ENCODE measurements at regions not wholly inside any gene's neighbourhood (a gene's known extent, or its start where the extent isn't known, plus 50 kb on each side); places are given as distances from the start of the nearest gene placed in this dataset.

DNA sequence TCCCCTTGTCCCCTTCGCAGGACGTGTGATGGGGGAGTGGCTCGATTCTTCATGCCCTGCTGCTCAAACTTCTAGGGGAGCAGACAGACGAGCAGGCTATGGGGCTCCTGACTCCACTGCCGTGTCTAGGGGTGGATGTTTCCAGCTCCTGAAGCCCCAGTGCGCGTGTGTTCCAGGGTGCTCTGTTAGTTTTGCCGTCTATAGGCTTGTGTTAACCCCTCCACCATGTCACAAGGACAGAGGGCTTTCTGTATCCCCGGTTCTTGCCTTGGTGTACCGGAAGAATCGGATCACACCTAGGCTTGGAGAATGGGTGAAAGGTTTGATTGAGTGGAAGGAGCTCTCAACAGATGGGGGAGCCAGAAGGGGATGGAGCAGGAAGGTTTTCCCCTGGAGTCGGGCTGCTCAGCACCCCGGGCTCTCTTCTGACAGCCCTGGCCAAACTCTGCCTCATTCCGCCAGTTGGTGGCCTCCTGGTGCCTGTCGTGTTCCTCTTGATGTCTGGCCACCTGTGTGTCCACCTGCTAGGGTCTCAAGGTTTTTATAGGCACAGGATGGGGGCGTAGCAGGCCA is 810.7 kb downstream of the BRD1 start:
- no peaks in the 10 kb centered on the region for H3K9me3 ChIP-seq (replicated peaks; ENCODE audit: insufficient read depth, low read length)
- H3K4me2 ChIP-seq (ENCODE audit: low read depth, low read length), result no peak overlapping the region
- H3K27ac ChIP-seq (ENCODE audit: low read length), result no peak overlapping the region
- peaks cover 91% of the 10 kb centered on the region for H3K27me3 ChIP-seq (replicated peaks; ENCODE audit: insufficient read depth, low read length)
- H3K4me1 ChIP-seq (ENCODE audit: low read length), result no peaks in the 10 kb centered on the region
- no peak overlapping the region for H3K9ac ChIP-seq (ENCODE audit: low read length)
- H3K4me3 ChIP-seq (ENCODE audit: low read length), result no peak overlapping the region
- no peaks in the 10 kb centered on the region for H3K79me2 ChIP-seq (ENCODE audit: low read length)
- no peaks in the 10 kb centered on the region for H3F3A ChIP-seq (ENCODE audit: insufficient read depth, low read length)
- TF ChIP-seq EZH2phosphoT487 (IDR thresholded peaks at IDR 0.05; ENCODE audit: low read length), result no peak
- TF ChIP-seq, protein P1, sequence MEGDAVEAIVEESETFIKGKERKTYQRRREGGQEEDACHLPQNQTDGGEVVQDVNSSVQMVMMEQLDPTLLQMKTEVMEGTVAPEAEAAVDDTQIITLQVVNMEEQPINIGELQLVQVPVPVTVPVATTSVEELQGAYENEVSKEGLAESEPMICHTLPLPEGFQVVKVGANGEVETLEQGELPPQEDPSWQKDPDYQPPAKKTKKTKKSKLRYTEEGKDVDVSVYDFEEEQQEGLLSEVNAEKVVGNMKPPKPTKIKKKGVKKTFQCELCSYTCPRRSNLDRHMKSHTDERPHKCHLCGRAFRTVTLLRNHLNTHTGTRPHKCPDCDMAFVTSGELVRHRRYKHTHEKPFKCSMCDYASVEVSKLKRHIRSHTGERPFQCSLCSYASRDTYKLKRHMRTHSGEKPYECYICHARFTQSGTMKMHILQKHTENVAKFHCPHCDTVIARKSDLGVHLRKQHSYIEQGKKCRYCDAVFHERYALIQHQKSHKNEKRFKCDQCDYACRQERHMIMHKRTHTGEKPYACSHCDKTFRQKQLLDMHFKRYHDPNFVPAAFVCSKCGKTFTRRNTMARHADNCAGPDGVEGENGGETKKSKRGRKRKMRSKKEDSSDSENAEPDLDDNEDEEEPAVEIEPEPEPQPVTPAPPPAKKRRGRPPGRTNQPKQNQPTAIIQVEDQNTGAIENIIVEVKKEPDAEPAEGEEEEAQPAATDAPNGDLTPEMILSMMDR (IDR thresholded peaks at IDR 0.05; ENCODE audit: low read length), result no peak
- TF ChIP-seq EZH2 (optimal IDR thresholded peaks at IDR 0.05; ENCODE audit: low read depth, low read length), result no peak
- no peaks in the 10 kb centered on the region for H3K9me2 ChIP-seq (replicated peaks; ENCODE audit: insufficient read depth, low read length)
- H4K20me1 ChIP-seq (ENCODE audit: insufficient read depth, low read length), result no peaks in the 10 kb centered on the region
- H2AFZ ChIP-seq (ENCODE audit: low read length), result no peak overlapping the region
- H3K36me3 ChIP-seq (replicated peaks; ENCODE audit: insufficient read depth, low read length), result no peaks in the 10 kb centered on the region
- DNase-seq, result no peak

GRCh38 chr22:49015993-49016908 is 811.4 kb downstream of the BRD1 start:
- Histone ChIP-seq H3F3A (ENCODE audit: insufficient read depth, low read length) (no peaks in the 10 kb centered on the region), H3K36me3 (replicated peaks; ENCODE audit: insufficient read depth, low read length) (no peaks in the 10 kb centered on the region), H3K79me2 (ENCODE audit: low read length) (no peaks in the 10 kb centered on the region), H3K9me2 (replicated peaks; ENCODE audit: insufficient read depth, low read length) (no peaks in the 10 kb centered on the region), H3K9ac (ENCODE audit: low read length) (no peak overlapping the region), H2AFZ (ENCODE audit: low read length) (no peak overlapping the region), H3K4me2 (ENCODE audit: low read depth, low read length) (no peak overlapping the region), H3K4me3 (ENCODE audit: low read length) (no peak overlapping the region), H3K27ac (ENCODE audit: low read length) (no peak overlapping the region), H4K20me1 (ENCODE audit: insufficient read depth, low read length) (no peaks in the 10 kb centered on the region), H3K4me1 (ENCODE audit: low read length) (no peaks in the 10 kb centered on the region), H3K27me3 (replicated peaks; ENCODE audit: insufficient read depth, low read length) (peaks cover 91% of the 10 kb centered on the region), H3K9me3 (replicated peaks; ENCODE audit: insufficient read depth, low read length) (no peaks in the 10 kb centered on the region)
- no peak for DNase-seq
- TF ChIP-seq, protein P1 (IDR thresholded peaks at IDR 0.05; ENCODE audit: low read length), result no peak
- no peak for TF ChIP-seq EZH2 (optimal IDR thresholded peaks at IDR 0.05; ENCODE audit: low read depth, low read length)
- TF ChIP-seq EZH2phosphoT487 (IDR thresholded peaks at IDR 0.05; ENCODE audit: low read length), result no peak

DNA sequence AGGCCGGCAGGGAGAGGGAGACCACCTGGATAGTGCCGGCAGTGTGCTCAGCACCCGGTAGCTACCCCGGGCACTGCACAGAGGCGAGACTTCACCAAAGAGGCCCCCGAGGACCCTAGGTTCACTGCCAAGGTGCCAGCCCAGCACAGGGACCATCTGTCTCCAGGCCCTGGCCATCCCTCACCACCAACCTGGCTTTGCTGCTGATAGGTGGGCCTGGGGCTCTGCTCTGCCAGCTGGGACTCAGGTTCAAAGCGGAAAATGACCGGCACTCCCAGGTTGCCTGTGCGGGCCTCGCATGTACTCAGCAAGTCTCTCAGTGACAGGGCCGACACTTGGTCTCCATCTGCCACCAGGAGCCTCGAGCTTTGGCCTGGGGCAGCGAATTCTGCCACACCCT is 812.2 kb downstream of the BRD1 start:
- Histone ChIP-seq H3F3A (ENCODE audit: insufficient read depth, low read length) (no peaks in the 10 kb centered on the region), H3K9me3 (replicated peaks; ENCODE audit: insufficient read depth, low read length) (no peaks in the 10 kb centered on the region), H3K27ac (ENCODE audit: low read length) (no peak overlapping the region), H3K9me2 (replicated peaks; ENCODE audit: insufficient read depth, low read length) (no peaks in the 10 kb centered on the region), H3K9ac (ENCODE audit: low read length) (no peak overlapping the region), H3K79me2 (ENCODE audit: low read length) (no peaks in the 10 kb centered on the region), H3K4me1 (ENCODE audit: low read length) (no peaks in the 10 kb centered on the region), H3K27me3 (replicated peaks; ENCODE audit: insufficient read depth, low read length) (peaks cover 94% of the 10 kb centered on the region), H2AFZ (ENCODE audit: low read length) (no peak overlapping the region), H3K4me3 (ENCODE audit: low read length) (no peak overlapping the region), H4K20me1 (ENCODE audit: insufficient read depth, low read length) (no peaks in the 10 kb centered on the region), H3K36me3 (replicated peaks; ENCODE audit: insufficient read depth, low read length) (no peaks in the 10 kb centered on the region), H3K4me2 (ENCODE audit: low read depth, low read length) (no peak overlapping the region)
- no peak for TF ChIP-seq EZH2 (optimal IDR thresholded peaks at IDR 0.05; ENCODE audit: low read depth, low read length)
- TF ChIP-seq EZH2phosphoT487 (IDR thresholded peaks at IDR 0.05; ENCODE audit: low read length), result no peak
- TF ChIP-seq, protein P1 (IDR thresholded peaks at IDR 0.05; ENCODE audit: low read length), result no peak
- no peak for DNase-seq

All from MM.1S (cell line).